Ishikawa (cell line): ENCODE measurements at regions not wholly inside any gene's neighbourhood (a gene's known extent, or its start where the extent isn't known, plus 50 kb on each side); places are given as distances from the start of the nearest gene placed in this dataset.

ENCODE experiments used
- CEBPB ChIP-seq: IDR thresholded peaks from 2 replicates; pipeline ENCODE4 v1.6.1; 2012
- CREB1 ChIP-seq: IDR thresholded peaks from 2 replicates; pipeline ENCODE4 v1.6.1; 2012; ENCODE audit warnings: low read depth
- EGR1 ChIP-seq: IDR thresholded peaks from 2 replicates; pipeline ENCODE4 v1.6.1; 2012
- EP300 ChIP-seq: IDR thresholded peaks from 2 replicates; pipeline ENCODE4 v1.6.1; 2012; ENCODE audit warnings: borderline replicate concordance
- FOXM1 ChIP-seq: IDR thresholded peaks from 2 replicates; pipeline ENCODE4 v1.6.1; 2012; ENCODE audit warnings: low read depth, borderline replicate concordance
- MAX ChIP-seq: IDR thresholded peaks from 2 replicates; pipeline ENCODE4 v1.6.1; 2012
- NFIC ChIP-seq: IDR thresholded peaks from 2 replicates; pipeline ENCODE4 v1.6.1; 2012
- RAD21 ChIP-seq: IDR thresholded peaks from 2 replicates; pipeline ENCODE4 v1.6.1; 2012; ENCODE audit warnings: low read depth
- REST ChIP-seq: IDR thresholded peaks from 2 replicates; pipeline ENCODE4 v1.6.1; 2012; ENCODE audit warnings: low read depth, mild to moderate bottlenecking
- TAF1 ChIP-seq: IDR thresholded peaks from 2 replicates; pipeline ENCODE4 v1.6.1; 2012; ENCODE audit warnings: low read depth, mild to moderate bottlenecking
- TCF12 ChIP-seq: IDR thresholded peaks from 2 replicates; pipeline ENCODE4 v1.6.1; 2012; ENCODE audit warnings: low read depth
- TEAD4 ChIP-seq: IDR thresholded peaks from 2 replicates; pipeline ENCODE4 v1.6.1; 2012
- USF1 ChIP-seq: IDR thresholded peaks from 2 replicates; pipeline ENCODE4 v1.6.1; 2012
- YY1 ChIP-seq: IDR thresholded peaks from 2 replicates; pipeline ENCODE4 v1.6.1; 2012; ENCODE audit warnings: low read depth
- ZBTB7A ChIP-seq: IDR thresholded peaks from 2 replicates; pipeline ENCODE4 v1.6.1; 2012; ENCODE audit warnings: low read depth

GRCh38 chr3:127444761-127445160, 145.8 kb downstream of the TPRA1 start:
- TF ChIP-seq EP300 (no peak), ZBTB7A (no peak), CEBPB (no peak), TAF1 (no peak), CREB1 (no peak), YY1 (no peak), REST (no peak), MAX (no peak), FOXM1 (no peak), USF1 (no peak)

- TF ChIP-seq FOXM1 (no peak), REST (no peak), CEBPB (no peak), RAD21 (no peak), EP300 (no peak), NFIC (no peak), USF1 (no peak), TEAD4 (no peak), MAX (no peak), EGR1 (no peak), TAF1 (no peak), CREB1 (no peak), ZBTB7A (no peak), TCF12 (no peak), YY1 (no peak)
These were observed 146.8 kb downstream of the TPRA1 start for GRCh38 chr3:127443581-127444375.

GRCh38 chr3:127442506-127442905, 148.0 kb downstream of the TPRA1 start:
- TF ChIP-seq YY1 (no peak), TEAD4 (no peak), TAF1 (no peak), USF1 (no peak), REST (no peak), FOXM1 (no peak), EGR1 (no peak)

- TF ChIP-seq CEBPB = no peak
- no peak for TF ChIP-seq RAD21
- no peak for TF ChIP-seq ZBTB7A
- no peak for TF ChIP-seq EGR1
- TF ChIP-seq MAX = no peak
- TF ChIP-seq TCF12 = no peak
- TF ChIP-seq EP300 = no peak
- no peak for TF ChIP-seq FOXM1
- no peak for TF ChIP-seq CREB1
- no peak for TF ChIP-seq NFIC
- TF ChIP-seq REST = no peak
- no peak for TF ChIP-seq TAF1
- TF ChIP-seq USF1 = no peak
- no peak for TF ChIP-seq YY1
- TF ChIP-seq TEAD4 = no peak
These were observed 148.8 kb downstream of the TPRA1 start for GRCh38 chr3:127441764-127442163.
